ENCODE measurements at regions not wholly inside any gene's neighbourhood (a gene's known extent, or its start where the extent isn't known, plus 50 kb on each side); places are given as distances from the start of the nearest gene placed in this dataset.

- TF ChIP-seq CTCF (conservative IDR thresholded peaks at IDR 0.05 in 1 of 2, IDR thresholded peaks at IDR 0.05 in 1 of 2; ENCODE audit: low read depth in 1 of 2, low read length in 2 of 2) (no peak), EZH2 (IDR thresholded peaks at IDR 0.05; ENCODE audit: low read length, missing control alignments) (no peak)
Observed at GRCh38 chr11:95711945-95712221, 77.7 kb downstream of the FAM76B start.
